Middle frontal gyrus (tissue), 1 donor: ENCODE measurements at regions not wholly inside any gene's neighbourhood (a gene's known extent, or its start where the extent isn't known, plus 50 kb on each side); places are given as distances from the start of the nearest gene placed in this dataset.

ENCODE experiments used
- DNase-seq: peaks from one replicate; pipeline ENCODE4 v3.0.0-alpha.2; 2015; ENCODE audit warnings: low spot score; ENCODE audit errors: extremely low spot score

- no peak for DNase-seq
Measured at GRCh38 chr2:128490881-128491691, 172.4 kb upstream of the HS6ST1 start.

GRCh38 chr2:128491692-128492244 lies 173.1 kb upstream of the HS6ST1 start:
- DNase-seq: no peak

GRCh38 chr2:128492966-128493811 lies 174.5 kb upstream of the HS6ST1 start:
- DNase-seq: no peak

- DNase-seq: no peak
Measured at GRCh38 chr2:128493880-128494279, 175.2 kb upstream of the HS6ST1 start.

GRCh38 chr2:128494307-128494639 lies 175.6 kb upstream of the HS6ST1 start:
- DNase-seq: no peak

GRCh38 chr2:128494640-128495321 lies 176.1 kb upstream of the HS6ST1 start:
- no peak for DNase-seq

GRCh38 chr2:128495996-128496547 lies 177.4 kb upstream of the HS6ST1 start:
- no peak for DNase-seq

GRCh38 chr2:128496700-128497099 lies 178.0 kb upstream of the HS6ST1 start:
- no peak for DNase-seq

- no peak for DNase-seq
Measured at GRCh38 chr2:128497461-128497860, 178.8 kb upstream of the HS6ST1 start.

- no peak for DNase-seq
Measured at GRCh38 chr2:128498086-128498485, 179.4 kb upstream of the HS6ST1 start.

GRCh38 chr2:128498589-128498988 lies 179.9 kb upstream of the HS6ST1 start:
- no peak for DNase-seq

- DNase-seq: no peak
Measured at GRCh38 chr2:128499367-128500137, 180.9 kb upstream of the HS6ST1 start.

- DNase-seq: no peak
Measured at GRCh38 chr2:128500138-128500800, 181.6 kb upstream of the HS6ST1 start.

- no peak for DNase-seq
Measured at GRCh38 chr2:128501006-128501690, 182.5 kb upstream of the HS6ST1 start.

- no peak for DNase-seq
Measured at GRCh38 chr2:128501700-128502099, 183.0 kb upstream of the HS6ST1 start.

- no peak for DNase-seq
Measured at GRCh38 chr2:128502200-128502599, 183.5 kb upstream of the HS6ST1 start.

- no peak for DNase-seq
Measured at GRCh38 chr2:128502638-128503246, 184.1 kb upstream of the HS6ST1 start.

GRCh38 chr2:128503399-128504245 lies 185.0 kb upstream of the HS6ST1 start:
- no peak for DNase-seq
